ENCODE measurements at regions not wholly inside any gene's neighbourhood (a gene's known extent, or its start where the extent isn't known, plus 50 kb on each side); places are given as distances from the start of the nearest gene placed in this dataset.

DNA sequence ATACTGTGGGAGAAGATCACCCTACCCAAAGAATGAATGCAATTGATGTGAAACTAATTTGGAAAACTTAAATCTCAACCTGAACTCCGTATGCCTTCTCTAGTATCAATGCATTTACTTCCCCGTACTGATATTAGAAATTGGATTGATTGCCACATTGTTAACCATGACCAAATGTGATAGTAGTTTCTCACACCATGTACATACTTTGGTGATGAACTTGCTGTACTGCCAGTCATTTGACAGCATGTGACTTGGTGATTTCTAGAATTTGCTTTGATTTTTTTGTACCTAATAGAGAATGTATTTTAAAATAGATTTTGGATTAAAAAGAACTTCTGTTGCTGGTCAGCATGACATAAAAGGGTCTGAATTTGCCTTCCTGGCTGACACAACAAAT lies 579.8 kb upstream of the TMEM132C start:
- Histone ChIP-seq H3K79me2 (ENCODE audit: low read depth) (no peaks in the 10 kb centered on the region), H3K27me3 (no peaks in the 10 kb centered on the region), H3K27ac (no peak overlapping the region), H3K4me1 (no peaks in the 10 kb centered on the region), H3K36me3 (no peaks in the 10 kb centered on the region), H3F3A (ENCODE audit: low read depth) (no peaks in the 10 kb centered on the region), H3K4me3 (no peak overlapping the region), H3K4me2 (no peak overlapping the region), H3K9me3 (ENCODE audit: low read depth) (peaks cover 3% of the 10 kb centered on the region), H2AFZ (replicated peaks) (no peak overlapping the region), H4K20me1 (ENCODE audit: low read depth) (no peaks in the 10 kb centered on the region), H3K9ac (no peak overlapping the region)
- Mint-ChIP-seq H3K4me1 (no peaks in the 10 kb centered on the region), H3K27me3 (ENCODE audit: insufficient read depth, low read depth) (no peaks in the 10 kb centered on the region), H3K36me3 (no peaks in the 10 kb centered on the region), H3K9me3 (peaks cover 3% of the 10 kb centered on the region), H3K27ac (no peak overlapping the region), H3K4me3 (no peak overlapping the region)
- no peak for DNase-seq (ENCODE audit: low spot score)
- no peak for TF ChIP-seq EZH2 (IDR thresholded peaks at IDR 0.05)
- TF ChIP-seq, protein P1, sequence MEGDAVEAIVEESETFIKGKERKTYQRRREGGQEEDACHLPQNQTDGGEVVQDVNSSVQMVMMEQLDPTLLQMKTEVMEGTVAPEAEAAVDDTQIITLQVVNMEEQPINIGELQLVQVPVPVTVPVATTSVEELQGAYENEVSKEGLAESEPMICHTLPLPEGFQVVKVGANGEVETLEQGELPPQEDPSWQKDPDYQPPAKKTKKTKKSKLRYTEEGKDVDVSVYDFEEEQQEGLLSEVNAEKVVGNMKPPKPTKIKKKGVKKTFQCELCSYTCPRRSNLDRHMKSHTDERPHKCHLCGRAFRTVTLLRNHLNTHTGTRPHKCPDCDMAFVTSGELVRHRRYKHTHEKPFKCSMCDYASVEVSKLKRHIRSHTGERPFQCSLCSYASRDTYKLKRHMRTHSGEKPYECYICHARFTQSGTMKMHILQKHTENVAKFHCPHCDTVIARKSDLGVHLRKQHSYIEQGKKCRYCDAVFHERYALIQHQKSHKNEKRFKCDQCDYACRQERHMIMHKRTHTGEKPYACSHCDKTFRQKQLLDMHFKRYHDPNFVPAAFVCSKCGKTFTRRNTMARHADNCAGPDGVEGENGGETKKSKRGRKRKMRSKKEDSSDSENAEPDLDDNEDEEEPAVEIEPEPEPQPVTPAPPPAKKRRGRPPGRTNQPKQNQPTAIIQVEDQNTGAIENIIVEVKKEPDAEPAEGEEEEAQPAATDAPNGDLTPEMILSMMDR (IDR thresholded peaks at IDR 0.05), result no peak
- TF ChIP-seq EZH2phosphoT487 (IDR thresholded peaks at IDR 0.05), result no peak

DNA sequence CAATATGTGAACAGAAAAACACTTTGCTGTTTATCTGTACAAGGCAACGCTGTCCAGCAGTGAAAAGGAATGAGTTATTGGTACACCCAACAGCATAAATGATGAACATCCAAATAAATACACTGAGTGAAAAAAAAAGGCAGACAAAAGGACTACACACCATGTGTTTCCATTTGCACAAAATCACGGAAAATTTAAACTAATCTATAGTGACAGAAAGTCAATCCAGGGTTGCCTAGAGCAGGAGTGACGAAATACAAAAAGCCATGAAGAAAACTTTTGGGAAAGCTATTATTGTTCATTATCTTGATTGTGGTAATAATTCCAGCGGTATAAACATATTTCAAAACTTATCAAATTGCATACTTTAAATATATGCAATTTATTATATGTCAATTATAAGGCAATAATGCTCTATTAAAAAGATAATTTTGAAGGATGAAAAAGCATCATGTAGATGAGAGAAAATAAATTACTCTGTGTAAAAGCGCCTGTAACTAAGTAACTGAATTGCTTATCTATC lies 578.0 kb upstream of the TMEM132C start:
- TF ChIP-seq EZH2phosphoT487 (IDR thresholded peaks at IDR 0.05) (no peak), EZH2 (IDR thresholded peaks at IDR 0.05) (no peak)
- TF ChIP-seq, protein P1 (IDR thresholded peaks at IDR 0.05), result no peak
- H3K36me3 ChIP-seq, result no peaks in the 10 kb centered on the region
- no peak overlapping the region for H3K4me3 Mint-ChIP-seq
- peaks cover 3% of the 10 kb centered on the region for H3K9me3 Mint-ChIP-seq
- no peak overlapping the region for H2AFZ ChIP-seq (replicated peaks)
- H3K36me3 Mint-ChIP-seq, result no peaks in the 10 kb centered on the region
- no peak overlapping the region for H3K9ac ChIP-seq
- no peaks in the 10 kb centered on the region for H4K20me1 ChIP-seq (ENCODE audit: low read depth)
- DNase-seq (ENCODE audit: low spot score), result no peak
- no peak overlapping the region for H3K4me2 ChIP-seq
- H3K79me2 ChIP-seq (ENCODE audit: low read depth), result no peaks in the 10 kb centered on the region
- H3K27me3 Mint-ChIP-seq (ENCODE audit: insufficient read depth, low read depth), result no peaks in the 10 kb centered on the region
- H3F3A ChIP-seq (ENCODE audit: low read depth), result no peaks in the 10 kb centered on the region
- no peak overlapping the region for H3K27ac ChIP-seq
- peaks cover 3% of the 10 kb centered on the region for H3K9me3 ChIP-seq (ENCODE audit: low read depth)
- no peaks in the 10 kb centered on the region for H3K4me1 Mint-ChIP-seq
- H3K27ac Mint-ChIP-seq, result no peak overlapping the region
- H3K4me1 ChIP-seq, result no peaks in the 10 kb centered on the region
- no peaks in the 10 kb centered on the region for H3K27me3 ChIP-seq
- H3K4me3 ChIP-seq, result no peak overlapping the region

GRCh38 chr12:127690161-127690560 lies 576.8 kb upstream of the TMEM132C start:
- peak; percentile 12 for DNase-seq (ENCODE audit: low spot score)
- no peak overlapping the region for H3K9ac ChIP-seq
- Mint-ChIP-seq H3K27me3 (ENCODE audit: insufficient read depth, low read depth) (no peaks in the 10 kb centered on the region), H3K4me3 (no peak overlapping the region), H3K4me1 (no peaks in the 10 kb centered on the region), H3K27ac (no peak overlapping the region), H3K36me3 (no peaks in the 10 kb centered on the region), H3K9me3 (no peaks in the 10 kb centered on the region)
- no peaks in the 10 kb centered on the region for H3F3A ChIP-seq (ENCODE audit: low read depth)
- no peaks in the 10 kb centered on the region for H3K27me3 ChIP-seq
- no peak overlapping the region for H3K27ac ChIP-seq
- H3K4me2 ChIP-seq, result no peak overlapping the region
- no peaks in the 10 kb centered on the region for H4K20me1 ChIP-seq (ENCODE audit: low read depth)
- H2AFZ ChIP-seq (replicated peaks), result no peak overlapping the region
- no peak overlapping the region for H3K4me3 ChIP-seq
- H3K9me3 ChIP-seq (ENCODE audit: low read depth), result no peaks in the 10 kb centered on the region
- no peaks in the 10 kb centered on the region for H3K4me1 ChIP-seq
- H3K36me3 ChIP-seq, result no peaks in the 10 kb centered on the region
- no peaks in the 10 kb centered on the region for H3K79me2 ChIP-seq (ENCODE audit: low read depth)
- TF ChIP-seq, protein P1 (IDR thresholded peaks at IDR 0.05), result peak; percentile 60
- TF ChIP-seq EZH2 (IDR thresholded peaks at IDR 0.05), result no peak
